ENCODE measurements at regions not wholly inside any gene's neighbourhood (a gene's known extent, or its start where the extent isn't known, plus 50 kb on each side); places are given as distances from the start of the nearest gene placed in this dataset.

DNA sequence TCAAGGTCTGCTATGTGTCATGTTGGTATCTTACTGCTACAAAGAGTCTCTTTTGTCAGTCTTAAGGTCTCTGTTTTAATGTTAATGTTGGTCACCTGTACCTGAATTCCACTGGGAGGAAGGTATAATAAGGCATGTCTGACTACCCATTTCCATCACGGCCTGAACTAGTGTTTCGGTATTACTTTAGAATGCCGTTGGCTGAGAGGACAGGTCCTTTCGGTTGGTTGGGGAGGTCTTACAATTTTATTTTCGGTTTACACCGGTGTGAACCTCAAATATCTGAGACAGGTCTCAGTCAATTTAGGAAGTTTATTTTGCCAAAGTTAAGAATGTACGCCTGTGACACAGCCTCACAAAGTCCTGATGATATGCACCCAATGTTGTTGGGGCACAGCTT, 154.9 kb upstream of the ABCA1 start:
- TF ChIP-seq, protein P1, sequence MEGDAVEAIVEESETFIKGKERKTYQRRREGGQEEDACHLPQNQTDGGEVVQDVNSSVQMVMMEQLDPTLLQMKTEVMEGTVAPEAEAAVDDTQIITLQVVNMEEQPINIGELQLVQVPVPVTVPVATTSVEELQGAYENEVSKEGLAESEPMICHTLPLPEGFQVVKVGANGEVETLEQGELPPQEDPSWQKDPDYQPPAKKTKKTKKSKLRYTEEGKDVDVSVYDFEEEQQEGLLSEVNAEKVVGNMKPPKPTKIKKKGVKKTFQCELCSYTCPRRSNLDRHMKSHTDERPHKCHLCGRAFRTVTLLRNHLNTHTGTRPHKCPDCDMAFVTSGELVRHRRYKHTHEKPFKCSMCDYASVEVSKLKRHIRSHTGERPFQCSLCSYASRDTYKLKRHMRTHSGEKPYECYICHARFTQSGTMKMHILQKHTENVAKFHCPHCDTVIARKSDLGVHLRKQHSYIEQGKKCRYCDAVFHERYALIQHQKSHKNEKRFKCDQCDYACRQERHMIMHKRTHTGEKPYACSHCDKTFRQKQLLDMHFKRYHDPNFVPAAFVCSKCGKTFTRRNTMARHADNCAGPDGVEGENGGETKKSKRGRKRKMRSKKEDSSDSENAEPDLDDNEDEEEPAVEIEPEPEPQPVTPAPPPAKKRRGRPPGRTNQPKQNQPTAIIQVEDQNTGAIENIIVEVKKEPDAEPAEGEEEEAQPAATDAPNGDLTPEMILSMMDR (IDR thresholded peaks at IDR 0.05): no peak

DNA sequence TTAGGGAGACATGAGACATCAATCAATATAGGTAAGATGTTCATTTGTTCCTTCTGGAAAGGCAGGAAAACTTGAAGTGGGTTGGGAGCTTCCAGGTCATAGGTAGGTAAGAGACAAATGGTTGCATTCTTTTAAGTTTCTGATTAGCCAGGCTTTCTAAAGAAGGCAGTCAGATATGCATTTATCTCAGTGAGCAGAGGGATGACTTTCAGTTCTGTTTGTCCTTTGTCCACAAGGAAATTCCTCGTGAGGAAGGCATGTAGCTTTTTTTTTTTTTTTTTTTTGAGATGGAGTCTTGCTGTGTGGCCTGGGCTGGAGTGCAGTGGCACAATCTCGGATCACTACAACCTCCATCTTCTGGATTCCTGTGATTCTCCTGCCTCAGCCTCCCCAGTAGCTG, 155.3 kb upstream of the ABCA1 start:
- ATAC-seq (ENCODE audit: insufficient number of reproducible peaks, low FRiP score, low read depth): no peak
- Histone ChIP-seq H3K9me3 (no peaks in the 10 kb centered on the region), H3K27ac (no peak overlapping the region)

More for the DNA sequence above, 154.9 kb upstream of the ABCA1 start:
- Histone ChIP-seq H3K27me3 (replicated peaks; ENCODE audit: insufficient read depth) (no peaks in the 10 kb centered on the region), H3K9me3 (no peaks in the 10 kb centered on the region), H3K27ac (no peak overlapping the region), H3K4me3 (no peak overlapping the region), H3K4me1 (ENCODE audit: control insufficient read depth in 1 of 2, low read depth in 2 of 2) (no peaks in the 10 kb centered on the region), H3K36me3 (no peaks in the 10 kb centered on the region)
- ATAC-seq (ENCODE audit: insufficient number of reproducible peaks, low FRiP score, low read depth) (no peak), DNase-seq (ENCODE audit: low spot score) (no peak)

DNA sequence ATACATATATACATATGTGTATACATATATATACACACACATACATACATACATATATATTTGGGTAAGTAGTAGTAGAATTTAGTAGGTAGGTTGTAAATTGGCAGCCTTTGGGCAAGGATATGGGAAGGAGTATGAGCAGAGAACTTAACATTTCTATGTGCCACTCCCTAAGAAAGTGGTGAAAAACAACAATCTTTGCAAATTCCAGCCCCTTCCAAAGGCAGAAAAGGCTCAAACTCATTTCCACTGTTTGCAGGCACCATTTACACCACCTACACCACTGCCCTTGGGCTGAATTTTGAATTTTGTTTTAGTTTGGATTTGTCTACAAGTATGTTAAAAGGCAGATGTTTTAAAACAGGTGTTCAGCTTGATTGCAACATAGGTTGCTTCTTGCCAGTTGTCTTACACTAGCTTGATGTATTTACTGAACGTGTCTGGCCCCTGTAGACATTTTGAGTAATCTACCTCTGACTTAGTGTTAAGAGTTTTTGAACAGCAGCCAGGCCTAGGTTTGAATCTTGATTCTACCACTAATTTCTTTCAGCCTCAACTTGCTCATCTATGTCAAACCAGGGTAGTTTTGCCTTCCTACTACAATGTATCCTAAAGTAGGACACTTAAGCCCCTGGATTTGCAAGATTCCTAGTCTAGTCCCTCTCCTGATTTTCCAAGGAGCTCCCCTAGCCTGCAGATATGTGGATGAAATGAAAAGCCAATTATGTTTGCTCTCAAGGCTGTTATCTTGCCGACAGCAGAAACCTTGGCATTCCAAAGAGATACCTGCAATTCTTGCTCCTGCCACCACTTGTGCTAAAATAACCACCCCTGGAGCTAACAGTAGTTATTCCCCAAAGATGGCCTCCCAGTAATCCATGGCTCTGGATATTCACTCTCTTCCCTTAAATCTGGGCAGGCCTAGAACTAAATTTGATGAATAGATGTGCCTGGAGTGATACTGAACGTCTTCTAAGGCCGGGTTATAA, 156.2 kb upstream of the SLC44A1 start:
- DNase-seq (ENCODE audit: low spot score) (no peak), ATAC-seq (ENCODE audit: insufficient number of reproducible peaks, low FRiP score, low read depth) (no peak)
- H3K36me3 ChIP-seq: no peaks in the 10 kb centered on the region
- no peaks in the 10 kb centered on the region for H3K27me3 ChIP-seq (replicated peaks; ENCODE audit: insufficient read depth)
- H3K4me1 ChIP-seq (ENCODE audit: control insufficient read depth in 1 of 2, low read depth in 2 of 2): no peaks in the 10 kb centered on the region
- no peaks in the 10 kb centered on the region for H3K9me3 ChIP-seq
- H3K27ac ChIP-seq: no peak overlapping the region
- H3K4me3 ChIP-seq: no peak overlapping the region
- TF ChIP-seq, protein P1 (IDR thresholded peaks at IDR 0.05): no peak

More for the DNA sequence above, 155.3 kb upstream of the ABCA1 start:
- TF ChIP-seq, protein P1 (IDR thresholded peaks at IDR 0.05): no peak
- no peaks in the 10 kb centered on the region for H3K4me1 ChIP-seq (ENCODE audit: control insufficient read depth in 1 of 2, low read depth in 2 of 2)
- H3K36me3 ChIP-seq: no peaks in the 10 kb centered on the region
- H3K4me3 ChIP-seq: no peak overlapping the region
- no peaks in the 10 kb centered on the region for H3K27me3 ChIP-seq (replicated peaks; ENCODE audit: insufficient read depth)
- DNase-seq (ENCODE audit: low spot score): no peak

DNA sequence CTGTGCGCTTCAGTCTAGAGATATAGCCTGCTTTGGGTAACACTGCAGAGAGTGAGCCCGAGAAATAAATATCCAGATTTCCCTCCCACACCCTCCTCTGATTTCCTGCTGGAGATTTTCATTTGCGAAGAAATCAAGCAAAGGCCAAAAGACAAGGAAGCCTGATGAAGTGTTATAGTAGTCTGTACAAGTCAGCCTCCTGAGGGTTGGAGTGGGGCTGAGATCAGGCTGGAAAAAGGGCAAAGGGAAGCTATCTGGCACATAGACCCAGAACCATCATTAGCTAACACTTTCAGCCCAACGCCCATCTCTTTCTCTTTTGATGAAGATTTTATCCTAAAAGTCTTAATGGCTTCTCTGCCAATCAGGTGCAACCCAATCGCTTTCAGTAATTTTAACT, 154.6 kb upstream of the SLC44A1 start:
- DNase-seq (ENCODE audit: low spot score) (no peak), ATAC-seq (ENCODE audit: insufficient number of reproducible peaks, low FRiP score, low read depth) (no peak)
- H3K27ac ChIP-seq: no peak overlapping the region
- TF ChIP-seq, protein P1 (IDR thresholded peaks at IDR 0.05): no peak
- no peaks in the 10 kb centered on the region for H3K4me1 ChIP-seq (ENCODE audit: control insufficient read depth in 1 of 2, low read depth in 2 of 2)
- no peak overlapping the region for H3K4me3 ChIP-seq
- no peaks in the 10 kb centered on the region for H3K27me3 ChIP-seq (replicated peaks; ENCODE audit: insufficient read depth)
- H3K36me3 ChIP-seq: no peaks in the 10 kb centered on the region
- H3K9me3 ChIP-seq: no peaks in the 10 kb centered on the region

DNA sequence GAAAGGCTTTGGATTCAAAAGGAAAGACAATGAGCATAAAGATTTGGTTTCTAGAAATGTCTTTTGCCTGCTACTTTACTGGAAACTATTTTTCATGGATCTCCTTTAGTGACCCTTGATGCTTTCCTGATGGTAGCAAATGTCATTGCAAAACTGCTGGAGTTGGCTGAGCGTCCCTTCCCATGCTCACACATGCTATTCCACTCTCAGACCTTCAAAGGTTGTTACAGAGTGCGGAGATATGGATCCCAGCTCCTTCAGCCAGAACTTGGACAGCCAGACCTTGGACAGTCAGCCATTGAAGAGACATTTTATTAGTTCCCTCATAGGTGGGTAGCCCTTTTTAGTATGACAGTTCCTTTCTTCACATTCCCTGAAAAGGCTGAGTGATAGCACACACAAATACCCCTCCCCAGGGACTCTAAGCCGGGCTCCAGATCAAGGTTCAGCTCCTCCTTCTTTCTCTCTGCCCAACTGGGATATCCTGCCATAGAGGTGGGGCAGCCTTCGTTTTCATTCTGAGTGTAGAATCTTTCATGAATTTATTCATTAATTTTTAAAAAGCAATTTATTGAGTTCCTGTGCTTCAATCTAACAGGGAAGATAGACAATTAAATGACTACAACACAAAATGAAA, 153.3 kb upstream of the SLC44A1 start:
- Histone ChIP-seq H3K4me1 (ENCODE audit: control insufficient read depth in 1 of 2, low read depth in 2 of 2) (no peaks in the 10 kb centered on the region), H3K27ac (no peak overlapping the region), H3K4me3 (no peak overlapping the region), H3K9me3 (no peaks in the 10 kb centered on the region), H3K36me3 (no peaks in the 10 kb centered on the region), H3K27me3 (replicated peaks; ENCODE audit: insufficient read depth) (no peaks in the 10 kb centered on the region)
- TF ChIP-seq, protein P1 (IDR thresholded peaks at IDR 0.05): no peak
- no peak for ATAC-seq (ENCODE audit: insufficient number of reproducible peaks, low FRiP score, low read depth)
- no peak for DNase-seq (ENCODE audit: low spot score)
